HG02973 (cell line): ENCODE measurements at regions not wholly inside any gene's neighbourhood (a gene's known extent, or its start where the extent isn't known, plus 50 kb on each side); places are given as distances from the start of the nearest gene placed in this dataset.
"Not testable (repeated sequence)": the region's sequence is repeated elsewhere in the genome, so short reads cannot be mapped to it uniquely, and the experiment has no call there.

Experiments used
- ATAC-seq: cut with Tn5 transposase; IDR thresholded peaks from one replicate; pipeline ENCODE4 v1.9.1; 2021; ENCODE audit warnings: moderate library complexity; ENCODE audit not compliant: unreplicated experiment

- no peak for ATAC-seq
Observed at GRCh38 chr10:85421421-85421820, 945.2 kb downstream of the GRID1 start.

GRCh38 chr10:85429126-85429525, 937.5 kb downstream of the GRID1 start:
- no peak for ATAC-seq

DNA sequence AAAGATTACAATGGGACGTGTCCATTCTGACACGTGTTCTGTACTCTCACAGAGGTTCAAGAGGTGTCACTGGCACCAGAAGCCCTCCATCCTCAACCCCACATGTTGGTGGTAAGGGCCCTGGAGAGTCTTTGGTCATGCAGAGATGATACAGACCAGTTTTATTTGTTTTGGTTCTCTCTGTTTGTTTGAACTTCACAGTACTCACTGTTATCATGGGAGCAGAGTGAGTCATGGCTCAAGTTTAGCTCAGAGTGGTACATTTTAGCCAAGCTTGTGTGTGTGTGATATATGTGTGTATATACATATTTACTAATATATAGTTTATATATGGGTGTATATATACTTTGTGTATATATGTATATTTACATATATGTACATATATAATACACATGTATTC, 935.6 kb downstream of the GRID1 start:
- no peak for ATAC-seq

GRCh38 chr10:85433248-85433647, 933.3 kb downstream of the GRID1 start:
- no peak for ATAC-seq

DNA sequence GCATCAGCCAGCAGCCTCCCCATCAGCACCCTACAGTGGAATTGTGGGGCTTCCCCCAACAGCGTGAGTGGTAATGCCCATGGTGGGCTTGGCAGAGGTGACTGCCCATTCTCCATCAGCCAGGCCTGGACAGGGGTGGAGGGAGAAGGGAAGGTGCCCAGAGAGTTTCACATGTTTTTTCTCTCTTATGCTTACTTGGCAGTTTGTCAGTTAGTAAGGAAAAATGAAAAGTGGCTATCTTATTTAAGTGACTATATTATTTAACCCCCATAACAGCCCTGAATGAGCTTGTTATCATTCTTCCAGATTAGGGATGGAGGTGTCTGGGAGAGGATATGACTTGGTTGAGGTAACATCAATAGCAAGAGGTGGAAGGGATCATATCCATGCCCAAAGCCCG, 921.7 kb downstream of the GRID1 start:
- ATAC-seq: no peak

DNA sequence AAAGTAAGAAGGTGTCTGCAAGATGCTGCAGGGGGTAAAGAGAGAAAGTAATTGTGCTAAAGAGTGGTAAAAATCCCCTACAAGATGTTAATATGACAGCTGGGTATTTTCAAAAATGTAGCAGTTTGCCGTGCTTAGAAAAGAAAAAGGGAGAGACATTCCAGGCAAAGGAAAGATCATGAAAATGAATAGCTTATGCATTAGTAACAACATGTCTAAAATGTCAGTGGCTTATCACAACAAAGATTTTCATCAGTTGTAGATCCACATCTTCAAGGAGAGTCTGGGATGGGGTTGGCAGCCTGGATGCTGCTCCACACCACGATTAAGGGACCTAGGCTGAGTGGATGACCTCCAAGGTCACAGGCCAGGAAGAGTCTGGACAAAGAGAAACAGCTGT, 920.9 kb downstream of the GRID1 start:
- ATAC-seq: no peak

GRCh38 chr10:85446827-85447226, 919.8 kb downstream of the GRID1 start:
- no peak for ATAC-seq

GRCh38 chr10:85447690-85448089, 918.9 kb downstream of the GRID1 start:
- no peak for ATAC-seq

DNA sequence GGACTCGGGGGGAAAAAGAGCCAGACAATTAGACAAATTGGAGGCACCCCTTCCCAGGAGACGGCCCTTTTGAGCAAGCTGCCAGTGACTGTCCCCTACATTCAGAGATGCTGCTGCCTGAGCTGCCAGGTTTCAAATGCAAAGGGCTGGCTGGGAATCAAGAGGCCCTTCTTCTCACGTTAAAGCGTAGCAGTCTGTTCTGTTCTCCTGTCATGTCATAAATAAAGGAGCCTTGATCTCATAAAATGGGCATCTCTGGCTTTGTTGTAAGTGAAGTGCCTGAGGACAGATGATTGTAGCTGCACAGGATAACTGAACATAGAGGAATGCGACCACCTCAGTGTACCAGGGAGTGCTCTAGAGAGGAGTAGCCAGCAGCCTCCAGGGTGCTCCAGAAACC, 917.9 kb downstream of the GRID1 start:
- ATAC-seq: no peak

DNA sequence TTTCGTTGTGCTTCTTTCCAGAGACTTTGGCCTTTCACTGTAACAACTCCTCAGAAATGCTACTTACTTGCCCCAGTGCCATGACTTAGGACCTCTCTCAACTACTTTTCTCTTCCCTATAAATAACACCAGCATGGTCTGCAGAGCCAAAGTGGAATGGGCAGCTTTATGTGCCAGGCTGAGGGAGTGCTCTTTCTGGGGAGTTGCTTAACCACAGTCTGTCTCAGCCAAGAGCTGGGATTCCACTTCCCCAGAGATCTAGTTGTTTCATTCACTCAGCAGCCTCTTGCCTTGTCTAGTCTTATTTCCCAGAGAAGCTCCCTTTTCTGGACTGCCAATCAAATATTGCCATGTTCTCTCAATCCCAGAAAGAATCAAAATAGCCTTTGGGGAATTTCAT, 912.2 kb downstream of the GRID1 start:
- ATAC-seq: no peak

DNA sequence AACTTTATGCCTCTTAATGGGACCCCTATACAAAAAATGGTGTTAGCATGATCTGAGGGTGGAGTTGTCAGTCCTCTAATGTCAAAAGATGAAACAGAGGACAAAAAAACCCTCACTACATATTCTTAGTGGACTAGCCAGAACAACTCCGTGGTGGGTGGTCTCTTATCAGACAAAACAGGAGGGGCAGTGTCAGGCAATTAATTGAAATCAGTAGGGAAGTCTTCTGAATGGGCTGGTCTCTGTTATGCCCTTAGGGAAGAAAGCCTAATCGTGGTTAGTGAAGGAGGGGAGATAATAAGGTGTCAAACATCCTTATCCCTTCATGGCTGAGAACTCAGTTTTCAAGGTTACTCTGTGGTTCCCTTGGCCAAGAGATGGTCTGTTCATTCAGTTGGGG, 909.4 kb downstream of the GRID1 start:
- no peak for ATAC-seq

- no peak for ATAC-seq
Observed at GRCh38 chr10:85458324-85458723, 908.3 kb downstream of the GRID1 start.

- ATAC-seq: no peak
Observed at GRCh38 chr10:85459906-85460305, 906.7 kb downstream of the GRID1 start.

- ATAC-seq: no peak
Observed at GRCh38 chr10:85464336-85464735, 902.3 kb downstream of the GRID1 start.

DNA sequence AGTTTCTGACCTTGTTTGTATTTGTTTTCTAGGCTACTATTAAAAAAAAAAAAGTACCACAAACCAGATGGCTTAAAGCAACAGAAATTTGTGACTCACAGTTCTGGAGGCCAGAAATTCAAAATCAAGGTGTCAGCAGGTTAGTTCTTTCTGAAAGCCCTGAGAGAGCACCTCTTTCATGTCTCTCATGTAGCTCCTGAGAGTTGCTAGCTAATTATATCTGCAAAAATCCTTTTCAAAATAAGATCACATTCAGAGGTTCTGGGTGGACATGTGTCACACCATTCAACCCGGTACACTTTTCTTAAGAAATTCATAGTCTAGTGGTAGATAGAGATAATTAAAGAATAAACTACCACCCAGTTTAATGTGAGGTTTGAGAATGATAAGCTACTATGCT, 888.6 kb downstream of the GRID1 start:
- no peak for ATAC-seq

DNA sequence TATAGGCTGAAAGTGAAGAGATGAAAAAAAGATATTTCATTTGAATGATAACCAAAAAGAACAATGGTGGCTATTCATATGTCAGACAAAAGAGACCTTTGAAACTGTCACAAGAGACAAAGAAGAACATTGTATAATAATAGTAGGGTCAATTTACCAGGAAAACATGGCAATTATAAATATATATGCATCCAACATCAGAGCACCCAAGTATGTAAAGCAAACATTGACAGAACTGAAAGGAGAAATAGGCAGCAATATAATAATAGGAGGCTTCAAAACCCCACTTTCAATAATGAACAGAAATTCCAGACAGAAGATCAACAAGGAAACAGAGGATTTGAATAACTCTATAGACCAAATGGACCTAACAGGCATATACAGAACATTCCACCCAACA, 876.2 kb downstream of the GRID1 start:
- no peak for ATAC-seq

DNA sequence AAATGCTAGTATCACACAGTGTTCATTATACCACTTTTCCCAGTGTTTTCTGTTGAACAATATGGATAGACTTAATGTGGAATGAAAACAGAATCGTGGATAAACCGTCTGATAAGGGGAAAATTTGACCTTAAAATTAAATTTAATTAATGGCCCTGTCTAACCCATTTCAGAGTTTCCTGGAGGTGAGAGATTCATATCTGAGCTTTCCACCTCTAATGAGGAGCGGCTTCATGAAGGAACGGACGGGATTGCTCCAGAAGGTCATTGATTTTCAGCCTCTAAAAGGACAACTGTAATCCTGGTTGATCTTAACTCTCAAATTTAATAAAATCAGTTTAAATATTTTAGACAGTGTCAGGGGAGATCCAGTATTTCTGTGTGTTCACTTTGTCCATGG, 874.9 kb downstream of the GRID1 start:
- ATAC-seq: no peak

DNA sequence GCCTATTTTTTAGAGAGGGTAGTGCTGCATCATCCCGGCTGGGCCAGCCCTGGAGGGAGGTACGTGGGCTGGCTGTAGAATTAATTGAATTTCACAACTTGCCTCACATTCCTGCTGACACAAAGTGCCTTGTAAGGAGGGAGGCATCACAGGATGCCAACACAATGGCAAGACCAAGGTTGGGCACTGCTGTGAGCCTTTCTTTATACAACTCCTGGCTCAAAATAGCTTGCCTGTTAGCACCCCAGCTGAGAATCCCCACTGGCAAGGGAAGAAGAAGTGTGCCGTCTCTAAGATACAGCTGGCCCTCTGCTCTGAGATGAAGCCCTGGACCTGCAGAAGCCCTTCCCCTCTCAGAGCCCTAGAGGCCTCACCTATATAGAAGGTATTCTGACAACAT, 873.9 kb downstream of the GRID1 start:
- no peak for ATAC-seq

GRCh38 chr10:85493703-85494102, 872.9 kb downstream of the GRID1 start:
- no peak for ATAC-seq

GRCh38 chr10:85504641-85505040, 862.0 kb downstream of the GRID1 start:
- ATAC-seq: not testable (repeated sequence)

DNA sequence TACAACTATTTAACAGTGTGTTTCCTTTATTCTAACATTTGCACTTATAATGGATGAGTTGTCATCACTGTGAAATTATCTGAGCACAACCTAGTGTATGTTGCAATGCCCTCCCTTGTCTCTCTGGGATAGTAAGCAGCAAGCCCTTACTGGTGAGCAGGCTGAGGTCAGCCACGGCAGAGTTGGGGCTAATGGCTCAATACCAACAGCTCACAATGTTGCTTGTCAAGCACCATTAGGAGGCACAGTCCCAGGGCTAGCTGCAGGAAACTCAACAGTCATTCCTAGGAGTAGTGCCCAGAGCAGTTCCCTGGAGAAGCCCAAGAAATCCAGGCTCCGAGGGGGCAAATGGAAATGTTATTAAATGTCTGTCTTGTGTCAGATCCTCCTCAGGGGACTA, 858.4 kb downstream of the GRID1 start:
- no peak for ATAC-seq

DNA sequence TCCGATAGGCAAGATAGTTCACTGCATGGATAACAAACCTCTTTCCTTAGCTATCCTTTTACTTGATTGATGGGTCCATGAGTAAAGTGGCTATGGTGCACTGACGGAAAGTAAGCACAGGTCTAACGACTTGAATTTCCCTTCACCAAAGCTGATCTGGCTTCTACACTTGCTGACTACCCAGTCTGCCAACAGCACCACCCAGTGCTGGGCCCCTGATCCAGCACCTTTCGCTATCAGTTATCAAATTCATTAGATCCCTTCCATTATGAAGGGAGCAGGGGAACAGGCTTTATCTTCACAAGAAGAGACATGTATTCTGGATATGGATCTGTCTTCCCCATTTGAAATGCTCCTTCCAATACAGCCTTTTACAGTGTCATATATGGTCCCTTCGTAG, 855.9 kb downstream of the GRID1 start:
- ATAC-seq: no peak

DNA sequence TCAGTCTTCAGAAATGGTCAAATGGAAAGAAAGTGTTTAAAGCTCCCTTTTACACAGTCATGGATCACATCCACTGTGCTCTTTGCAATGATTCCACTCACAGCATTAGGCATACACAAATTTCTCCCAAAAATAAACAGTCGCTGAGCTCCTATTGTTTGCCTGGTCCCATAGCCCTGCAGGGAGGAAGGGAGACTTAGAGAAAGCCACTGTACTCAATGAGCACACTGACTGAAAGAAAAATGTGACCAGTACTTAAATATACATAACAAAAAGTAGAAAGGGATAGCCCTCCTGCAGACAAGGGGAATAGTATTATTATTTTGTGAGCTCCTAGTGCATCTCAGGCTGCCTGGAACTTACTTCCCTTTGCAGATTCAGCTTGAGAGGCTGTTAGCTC, 853.2 kb downstream of the GRID1 start:
- ATAC-seq: no peak

DNA sequence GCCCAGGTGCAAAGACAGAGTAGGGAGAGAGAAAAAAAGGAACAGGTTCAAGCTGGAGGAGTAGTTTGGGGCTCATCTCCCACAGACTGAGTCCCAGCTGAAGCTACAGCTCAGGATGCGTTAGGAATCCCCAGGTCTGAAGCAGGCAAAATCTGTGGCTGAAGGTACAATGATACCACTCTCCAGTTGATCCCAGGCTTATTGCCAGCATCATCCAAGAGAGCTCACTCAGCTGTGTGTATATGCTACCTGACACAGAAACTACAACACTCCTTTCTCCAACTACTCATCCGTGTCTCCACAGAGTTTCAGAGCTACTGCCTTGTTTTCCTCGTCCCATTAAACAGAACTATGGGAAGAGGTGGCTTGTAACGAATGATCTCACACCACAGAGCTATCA, 851.3 kb downstream of the GRID1 start:
- no peak for ATAC-seq
